HFF-Myc (cell line): ENCODE measurements at regions not wholly inside any gene's neighbourhood (a gene's known extent, or its start where the extent isn't known, plus 50 kb on each side); places are given as distances from the start of the nearest gene placed in this dataset.

Experiments
- DNase-seq: peaks from one replicate; pipeline ENCODE4 v3.0.0-alpha.2; 2011; ENCODE audit warnings: low read depth; ENCODE audit errors: extremely low read depth
- H3K4me3 ChIP-seq: replicated peaks from 2 replicates; pipeline ENCODE4 v1.5.1; 2011; ENCODE audit warnings: low read depth, mild to moderate bottlenecking, control low read depth, low read length
- TF ChIP-seq, protein P1 (sequence below): IDR thresholded peaks from 2 replicates; pipeline ENCODE4 v1.5.1; 2012; ENCODE audit warnings: mild to moderate bottlenecking, low read depth, low read length, control low read depth; ENCODE audit errors: missing control alignments

DNA sequence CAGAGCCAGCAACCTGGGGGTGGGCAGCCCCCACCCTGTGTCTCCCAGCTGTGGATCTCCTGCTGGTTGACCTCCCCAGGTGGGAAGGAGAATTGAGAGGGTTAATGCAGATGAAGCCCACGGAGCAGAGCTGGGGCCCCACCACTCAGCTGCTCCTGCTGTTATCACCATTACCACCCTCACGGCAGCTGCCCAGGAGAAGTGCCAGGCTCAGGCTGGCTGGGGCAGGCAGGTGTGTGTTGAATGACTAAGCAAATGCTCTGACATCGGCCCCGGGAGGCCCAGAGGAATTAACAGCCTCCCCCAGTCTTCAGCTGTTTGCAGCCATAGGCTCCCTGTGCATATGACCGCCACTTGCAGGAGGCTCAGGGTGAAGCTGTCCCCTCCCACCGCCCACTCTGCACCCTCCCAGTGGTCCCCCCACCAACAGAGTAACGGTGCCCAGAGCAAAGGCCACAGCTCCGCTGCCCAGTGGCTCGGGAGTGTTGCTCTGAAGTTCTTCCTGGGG is 133.8 kb downstream of the CPZ start:
- TF ChIP-seq, protein P1, sequence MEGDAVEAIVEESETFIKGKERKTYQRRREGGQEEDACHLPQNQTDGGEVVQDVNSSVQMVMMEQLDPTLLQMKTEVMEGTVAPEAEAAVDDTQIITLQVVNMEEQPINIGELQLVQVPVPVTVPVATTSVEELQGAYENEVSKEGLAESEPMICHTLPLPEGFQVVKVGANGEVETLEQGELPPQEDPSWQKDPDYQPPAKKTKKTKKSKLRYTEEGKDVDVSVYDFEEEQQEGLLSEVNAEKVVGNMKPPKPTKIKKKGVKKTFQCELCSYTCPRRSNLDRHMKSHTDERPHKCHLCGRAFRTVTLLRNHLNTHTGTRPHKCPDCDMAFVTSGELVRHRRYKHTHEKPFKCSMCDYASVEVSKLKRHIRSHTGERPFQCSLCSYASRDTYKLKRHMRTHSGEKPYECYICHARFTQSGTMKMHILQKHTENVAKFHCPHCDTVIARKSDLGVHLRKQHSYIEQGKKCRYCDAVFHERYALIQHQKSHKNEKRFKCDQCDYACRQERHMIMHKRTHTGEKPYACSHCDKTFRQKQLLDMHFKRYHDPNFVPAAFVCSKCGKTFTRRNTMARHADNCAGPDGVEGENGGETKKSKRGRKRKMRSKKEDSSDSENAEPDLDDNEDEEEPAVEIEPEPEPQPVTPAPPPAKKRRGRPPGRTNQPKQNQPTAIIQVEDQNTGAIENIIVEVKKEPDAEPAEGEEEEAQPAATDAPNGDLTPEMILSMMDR: no peak
- DNase-seq: no peak
- H3K4me3 ChIP-seq: no peak overlapping the region

DNA sequence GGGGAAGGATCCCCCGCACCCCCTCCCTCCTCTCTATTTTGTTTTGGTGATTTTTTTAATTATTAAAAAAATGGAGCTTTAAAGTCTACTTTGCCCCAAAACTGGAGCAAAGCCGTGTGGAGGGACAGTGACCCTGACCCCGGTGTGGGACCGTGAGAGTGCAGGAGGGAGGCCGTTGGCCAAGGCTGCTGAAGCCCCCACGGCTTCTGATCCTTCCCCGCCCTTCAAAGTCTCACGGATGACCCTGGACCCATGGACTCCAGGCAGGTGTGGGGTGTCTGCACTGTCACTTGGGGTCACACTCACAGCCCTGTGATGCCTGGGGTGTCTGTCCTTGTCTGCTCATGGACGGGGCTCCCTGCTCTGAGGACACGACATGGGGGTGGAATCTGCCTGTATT is 133.3 kb downstream of the CPZ start:
- TF ChIP-seq, protein P1: no peak
- DNase-seq: no peak
- no peak overlapping the region for H3K4me3 ChIP-seq

GRCh38 chr4:8725071-8725841 is 132.7 kb downstream of the CPZ start:
- TF ChIP-seq, protein P1: no peak
- H3K4me3 ChIP-seq: no peak overlapping the region
- no peak for DNase-seq

DNA sequence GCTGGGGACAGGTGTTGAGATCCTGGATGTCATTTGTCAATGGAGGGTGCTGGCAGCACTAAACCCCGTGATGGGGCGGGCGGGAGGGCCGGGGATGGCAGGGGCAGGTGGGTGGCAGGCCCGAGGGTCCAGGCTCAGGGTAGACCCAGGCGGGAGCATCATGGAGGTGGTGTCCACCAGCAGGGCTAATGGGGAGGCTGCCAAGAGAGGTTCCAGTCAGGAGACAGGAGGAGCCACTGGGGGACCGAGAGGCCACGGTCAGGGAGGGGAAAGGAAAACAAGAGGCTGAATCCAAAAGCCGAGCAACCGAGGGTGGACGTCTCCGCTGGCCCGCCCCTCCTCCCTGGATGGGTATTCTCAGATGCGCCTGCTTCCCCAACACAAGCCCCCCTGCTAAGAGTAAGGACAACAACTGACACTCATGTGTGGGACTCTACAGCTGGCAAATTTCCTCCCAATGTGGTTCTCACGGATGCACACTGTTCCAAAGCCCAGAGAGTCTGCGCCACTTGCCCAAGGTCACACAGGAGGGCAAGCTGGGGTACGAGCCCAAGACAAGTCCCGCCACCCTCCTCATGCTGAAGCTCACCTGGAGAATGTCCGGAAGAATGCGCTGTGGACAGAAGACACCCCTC is 132.0 kb downstream of the CPZ start:
- TF ChIP-seq, protein P1: no peak
- DNase-seq: no peak
- no peak overlapping the region for H3K4me3 ChIP-seq

DNA sequence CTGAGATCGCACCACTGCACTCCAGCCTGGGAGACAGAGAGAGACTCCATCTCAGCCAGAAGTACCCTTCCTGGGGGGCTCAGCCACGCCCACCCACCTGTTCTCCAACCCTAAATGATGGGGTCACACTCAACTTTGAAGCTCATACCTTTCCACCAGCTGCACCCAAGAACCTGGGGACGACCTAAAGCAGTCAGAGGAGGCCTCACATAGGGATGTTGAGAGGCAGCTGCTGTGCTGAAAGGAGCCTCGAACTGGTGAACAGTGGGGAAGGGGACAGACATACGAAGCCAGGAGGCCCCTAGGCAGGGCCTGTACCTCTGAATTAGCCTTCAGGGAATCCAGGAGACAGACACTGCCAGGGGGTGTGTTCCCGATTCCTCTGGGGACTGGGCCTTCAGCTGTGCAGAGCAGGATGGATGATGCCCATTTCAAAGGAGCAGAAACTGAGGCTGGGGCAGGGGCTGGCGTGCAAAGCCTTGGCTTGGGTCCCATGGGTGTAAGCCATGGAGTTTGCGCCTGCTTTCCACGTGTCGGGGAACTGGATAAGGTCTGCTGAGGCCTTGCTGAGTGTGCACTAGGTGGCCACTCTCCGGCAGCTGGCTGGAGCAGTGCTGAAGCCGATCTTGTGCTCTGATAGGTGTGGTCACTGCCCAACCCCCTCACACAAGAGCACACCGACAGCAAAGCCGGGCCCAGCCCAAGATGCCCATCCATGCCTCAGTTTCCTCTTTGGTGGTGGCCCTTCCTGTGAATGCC is 130.8 kb downstream of the CPZ start:
- TF ChIP-seq, protein P1: no peak
- DNase-seq: no peak
- no peak overlapping the region for H3K4me3 ChIP-seq

DNA sequence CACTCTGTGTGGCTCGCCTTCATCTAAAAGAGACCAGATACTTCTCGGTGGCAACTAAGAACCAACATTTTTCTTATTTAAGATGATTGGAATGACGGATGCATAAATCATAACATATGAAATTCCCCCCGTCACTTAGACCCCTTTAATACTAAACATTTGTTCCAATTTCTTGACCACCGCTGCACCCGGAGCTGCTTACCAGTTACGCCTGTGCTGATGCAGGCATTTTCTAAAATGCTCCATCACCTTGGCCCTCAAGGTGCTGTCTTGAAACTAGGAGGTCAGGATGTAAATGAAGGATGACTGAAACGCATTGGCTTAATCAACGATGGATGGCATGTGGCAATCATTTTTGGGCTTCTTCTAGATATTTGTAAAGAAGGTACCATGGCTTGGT is 130.0 kb downstream of the CPZ start:
- DNase-seq: no peak
- TF ChIP-seq, protein P1: no peak
- no peak overlapping the region for H3K4me3 ChIP-seq
